HFFc6 (cell line): ENCODE measurements at regions not wholly inside any gene's neighbourhood (a gene's known extent, or its start where the extent isn't known, plus 50 kb on each side); places are given as distances from the start of the nearest gene placed in this dataset.

ENCODE experiments used
- DNase-seq: peaks from one replicate; pipeline ENCODE4 v3.0.0-alpha.2; 2018
- H3K27ac Mint-ChIP-seq: 2 replicates; pipeline ENCODE4 v1.8.0; 2020; ENCODE audit warnings: mild to moderate bottlenecking, mixed read lengths
- H3K27me3 Mint-ChIP-seq: 2 replicates; pipeline ENCODE4 v1.8.0; 2021; ENCODE audit warnings: mild to moderate bottlenecking, moderate library complexity, mixed read lengths; ENCODE audit not compliant: insufficient read depth
- H3K36me3 Mint-ChIP-seq: 2 replicates; pipeline ENCODE4 v1.8.0; 2021; ENCODE audit warnings: low read depth, mixed read lengths
- H3K4me1 Mint-ChIP-seq: 2 replicates; pipeline ENCODE4 v1.8.0; 2020; ENCODE audit warnings: low read depth, mixed read lengths
- H3K4me3 Mint-ChIP-seq: 2 replicates; pipeline ENCODE4 v1.8.0; 2020; ENCODE audit warnings: mild to moderate bottlenecking, moderate library complexity, mixed read lengths
- H3K9me3 Mint-ChIP-seq: 2 replicates; pipeline ENCODE4 v1.8.0; 2020; ENCODE audit warnings: mild to moderate bottlenecking, mixed read lengths
- CTCF ChIP-seq: fragments of 200-600 bp; sonication (generic); IDR thresholded peaks from 2 replicates; pipeline ENCODE4 v1.5.0; 2021; ENCODE audit warnings: antibody characterized with exemption, mild to moderate bottlenecking

DNA sequence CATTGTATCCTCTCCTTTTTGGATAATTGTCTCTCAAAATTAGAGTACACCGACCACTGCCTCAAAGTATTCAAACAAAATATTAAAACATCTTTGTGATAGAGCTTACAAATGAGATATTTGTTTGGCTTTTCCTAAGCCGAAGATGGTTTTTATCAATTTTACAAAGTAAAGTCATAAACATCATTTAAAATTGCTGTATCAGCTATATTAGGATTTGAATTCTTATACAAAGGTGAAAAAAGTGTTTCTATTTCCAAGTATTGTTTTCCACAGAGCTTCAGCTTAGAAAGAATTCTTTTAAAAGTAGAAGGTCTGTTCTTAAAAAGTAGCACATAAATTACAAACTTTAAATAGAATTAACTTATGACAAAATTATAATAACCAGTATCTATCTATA is 116.6 kb upstream of the IFNE start:
- Mint-ChIP-seq H3K27me3 (no peaks in the 10 kb centered on the region), H3K4me1 (peaks cover 41% of the 10 kb centered on the region), H3K9me3 (no peaks in the 10 kb centered on the region), H3K4me3 (no peak overlapping the region), H3K27ac (no peak overlapping the region), H3K36me3 (peaks cover 8% of the 10 kb centered on the region; the same call in 1 of the 2 replicates)
- no peak for DNase-seq
- no peak for TF ChIP-seq CTCF

DNA sequence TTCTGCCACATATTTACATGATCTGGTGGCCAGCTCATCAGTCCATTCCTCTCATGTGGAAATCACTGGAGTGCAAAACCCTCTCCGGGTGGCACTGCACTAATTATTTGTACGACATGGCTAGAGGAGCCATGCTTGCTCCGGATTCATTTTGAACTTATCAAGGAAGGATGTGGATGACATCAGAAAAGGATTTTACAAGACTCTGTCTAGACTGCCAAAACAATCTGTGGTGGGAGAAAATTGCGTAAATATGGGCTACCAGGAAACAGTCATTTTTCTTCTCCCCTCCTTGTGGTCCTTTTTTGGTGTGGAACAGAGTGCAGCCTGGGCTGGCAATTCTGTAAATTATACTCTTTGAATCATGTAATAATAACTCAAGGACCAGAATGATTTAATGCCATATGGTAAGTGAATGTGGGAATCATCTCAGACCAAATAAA is 123.4 kb upstream of the IFNE start:
- H3K27ac Mint-ChIP-seq, result peak overlapping the region; percentile 89
- no peak for TF ChIP-seq CTCF
- no peaks in the 10 kb centered on the region; the same call in none of the 2 replicates for H3K27me3 Mint-ChIP-seq
- H3K9me3 Mint-ChIP-seq, result no peaks in the 10 kb centered on the region
- peak overlapping the region; percentile 73 for H3K4me3 Mint-ChIP-seq
- H3K36me3 Mint-ChIP-seq, result no peaks in the 10 kb centered on the region
- H3K4me1 Mint-ChIP-seq, result peaks cover 76% of the 10 kb centered on the region
- DNase-seq, result peak; percentile 56

- Mint-ChIP-seq H3K36me3 (no peaks in the 10 kb centered on the region), H3K27me3 (no peaks in the 10 kb centered on the region; the same call in none of the 2 replicates), H3K9me3 (no peaks in the 10 kb centered on the region), H3K4me1 (peaks cover 88% of the 10 kb centered on the region), H3K4me3 (no peak overlapping the region), H3K27ac (peak overlapping the region; percentile 58)
- DNase-seq, result no peak
- TF ChIP-seq CTCF, result no peak
Measured at GRCh38 chr9:21607576-21607975, 125.5 kb upstream of the IFNE start.

GRCh38 chr9:21608200-21608599 is 126.1 kb upstream of the IFNE start:
- TF ChIP-seq CTCF, result no peak
- H3K36me3 Mint-ChIP-seq, result no peaks in the 10 kb centered on the region
- no peak for DNase-seq

GRCh38 chr9:21609506-21609905 is 127.4 kb upstream of the IFNE start:
- no peak for DNase-seq
- Mint-ChIP-seq H3K4me3 (no peak overlapping the region), H3K27me3 (no peaks in the 10 kb centered on the region; the same call in 1 of the 2 replicates), H3K4me1 (peaks cover 83% of the 10 kb centered on the region), H3K36me3 (no peaks in the 10 kb centered on the region), H3K9me3 (no peaks in the 10 kb centered on the region), H3K27ac (no peak overlapping the region)
- no peak for TF ChIP-seq CTCF

More at GRCh38 chr9:21608200-21608599, 126.1 kb upstream of the IFNE start:
- H3K9me3 Mint-ChIP-seq, result no peaks in the 10 kb centered on the region
- no peak overlapping the region for H3K27ac Mint-ChIP-seq
- H3K4me3 Mint-ChIP-seq, result no peak overlapping the region
- H3K27me3 Mint-ChIP-seq, result no peaks in the 10 kb centered on the region; the same call in none of the 2 replicates
- peaks cover 88% of the 10 kb centered on the region for H3K4me1 Mint-ChIP-seq

GRCh38 chr9:21611891-21612290 is 129.8 kb upstream of the IFNE start:
- Mint-ChIP-seq H3K4me1 (peaks cover 83% of the 10 kb centered on the region), H3K4me3 (no peak overlapping the region), H3K27me3 (no peaks in the 10 kb centered on the region), H3K27ac (peak overlapping the region; percentile 57; the same call in 1 of the 2 replicates), H3K36me3 (no peaks in the 10 kb centered on the region), H3K9me3 (no peaks in the 10 kb centered on the region)
- DNase-seq, result no peak
- no peak for TF ChIP-seq CTCF
